ENCODE measurements at regions not wholly inside any gene's neighbourhood (a gene's known extent, or its start where the extent isn't known, plus 50 kb on each side); places are given as distances from the start of the nearest gene placed in this dataset.

DNA sequence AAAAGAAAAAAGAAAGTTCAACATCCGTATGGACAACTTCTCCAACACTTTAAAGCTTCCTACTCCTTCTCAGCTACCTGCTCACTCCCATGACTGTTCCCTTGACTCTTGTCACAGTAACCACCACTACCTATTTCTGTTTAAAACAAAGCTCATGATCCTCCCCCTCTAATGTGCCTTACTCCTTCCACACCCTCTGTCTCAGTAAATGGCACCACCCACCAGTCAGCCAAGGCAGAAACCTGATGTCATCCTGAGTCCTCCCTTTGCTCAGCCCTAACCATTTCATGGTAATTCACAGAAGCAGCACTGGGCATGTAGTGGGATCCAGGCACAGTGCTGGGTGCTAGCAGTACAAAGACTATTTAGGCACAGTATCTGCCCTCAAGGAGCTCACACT, 63.0 kb upstream of the PPM1J start:
- TF ChIP-seq POLR2AphosphoS5 (IDR thresholded peaks at IDR 0.05): no peak
- TF ChIP-seq, protein P1, sequence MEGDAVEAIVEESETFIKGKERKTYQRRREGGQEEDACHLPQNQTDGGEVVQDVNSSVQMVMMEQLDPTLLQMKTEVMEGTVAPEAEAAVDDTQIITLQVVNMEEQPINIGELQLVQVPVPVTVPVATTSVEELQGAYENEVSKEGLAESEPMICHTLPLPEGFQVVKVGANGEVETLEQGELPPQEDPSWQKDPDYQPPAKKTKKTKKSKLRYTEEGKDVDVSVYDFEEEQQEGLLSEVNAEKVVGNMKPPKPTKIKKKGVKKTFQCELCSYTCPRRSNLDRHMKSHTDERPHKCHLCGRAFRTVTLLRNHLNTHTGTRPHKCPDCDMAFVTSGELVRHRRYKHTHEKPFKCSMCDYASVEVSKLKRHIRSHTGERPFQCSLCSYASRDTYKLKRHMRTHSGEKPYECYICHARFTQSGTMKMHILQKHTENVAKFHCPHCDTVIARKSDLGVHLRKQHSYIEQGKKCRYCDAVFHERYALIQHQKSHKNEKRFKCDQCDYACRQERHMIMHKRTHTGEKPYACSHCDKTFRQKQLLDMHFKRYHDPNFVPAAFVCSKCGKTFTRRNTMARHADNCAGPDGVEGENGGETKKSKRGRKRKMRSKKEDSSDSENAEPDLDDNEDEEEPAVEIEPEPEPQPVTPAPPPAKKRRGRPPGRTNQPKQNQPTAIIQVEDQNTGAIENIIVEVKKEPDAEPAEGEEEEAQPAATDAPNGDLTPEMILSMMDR (IDR thresholded peaks at IDR 0.05): no peak

Measured in transverse colon (tissue), 4 donors.